ENCODE measurements at regions not wholly inside any gene's neighbourhood (a gene's known extent, or its start where the extent isn't known, plus 50 kb on each side); places are given as distances from the start of the nearest gene placed in this dataset.

DNA sequence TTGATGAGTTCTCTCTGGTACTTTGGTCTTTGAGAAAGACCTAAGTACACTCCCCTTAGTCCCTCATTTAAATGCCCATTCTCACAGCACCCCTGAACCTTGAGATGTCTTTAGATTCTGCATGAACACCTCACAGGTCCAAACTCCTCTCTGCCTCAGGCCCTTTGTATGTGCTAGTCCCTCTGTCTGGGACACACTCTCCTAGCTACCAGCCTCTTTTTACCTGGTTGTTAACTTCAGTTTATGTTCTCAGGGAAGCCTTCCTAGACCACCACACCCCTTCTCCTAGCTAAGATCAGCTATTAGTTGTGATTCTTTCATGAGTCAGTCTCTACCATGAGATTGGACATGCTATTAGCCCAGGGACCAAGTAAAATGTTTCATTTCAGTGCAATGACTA, 86.4 kb downstream of the PLCE1 start:
- Histone ChIP-seq H3K27me3 (ENCODE audit: insufficient read depth, poor library complexity, severe bottlenecking) (no peaks in the 10 kb centered on the region), H3K27ac (replicated peaks) (no peak overlapping the region), H3K4me3 (replicated peaks; ENCODE audit: insufficient read depth, low read length) (no peak overlapping the region)
- TF ChIP-seq, protein P1, sequence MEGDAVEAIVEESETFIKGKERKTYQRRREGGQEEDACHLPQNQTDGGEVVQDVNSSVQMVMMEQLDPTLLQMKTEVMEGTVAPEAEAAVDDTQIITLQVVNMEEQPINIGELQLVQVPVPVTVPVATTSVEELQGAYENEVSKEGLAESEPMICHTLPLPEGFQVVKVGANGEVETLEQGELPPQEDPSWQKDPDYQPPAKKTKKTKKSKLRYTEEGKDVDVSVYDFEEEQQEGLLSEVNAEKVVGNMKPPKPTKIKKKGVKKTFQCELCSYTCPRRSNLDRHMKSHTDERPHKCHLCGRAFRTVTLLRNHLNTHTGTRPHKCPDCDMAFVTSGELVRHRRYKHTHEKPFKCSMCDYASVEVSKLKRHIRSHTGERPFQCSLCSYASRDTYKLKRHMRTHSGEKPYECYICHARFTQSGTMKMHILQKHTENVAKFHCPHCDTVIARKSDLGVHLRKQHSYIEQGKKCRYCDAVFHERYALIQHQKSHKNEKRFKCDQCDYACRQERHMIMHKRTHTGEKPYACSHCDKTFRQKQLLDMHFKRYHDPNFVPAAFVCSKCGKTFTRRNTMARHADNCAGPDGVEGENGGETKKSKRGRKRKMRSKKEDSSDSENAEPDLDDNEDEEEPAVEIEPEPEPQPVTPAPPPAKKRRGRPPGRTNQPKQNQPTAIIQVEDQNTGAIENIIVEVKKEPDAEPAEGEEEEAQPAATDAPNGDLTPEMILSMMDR (IDR thresholded peaks at IDR 0.05; ENCODE audit: insufficient read depth, low read length) = no peak
- TF ChIP-seq POLR2AphosphoS5 (IDR thresholded peaks at IDR 0.05; ENCODE audit: low read depth) (no peak), SPI1 (IDR thresholded peaks at IDR 0.05; ENCODE audit: borderline replicate concordance, low read depth) (no peak), GABPA (IDR thresholded peaks at IDR 0.05; ENCODE audit: low read depth) (no peak)
- TF ChIP-seq, protein P2, sequence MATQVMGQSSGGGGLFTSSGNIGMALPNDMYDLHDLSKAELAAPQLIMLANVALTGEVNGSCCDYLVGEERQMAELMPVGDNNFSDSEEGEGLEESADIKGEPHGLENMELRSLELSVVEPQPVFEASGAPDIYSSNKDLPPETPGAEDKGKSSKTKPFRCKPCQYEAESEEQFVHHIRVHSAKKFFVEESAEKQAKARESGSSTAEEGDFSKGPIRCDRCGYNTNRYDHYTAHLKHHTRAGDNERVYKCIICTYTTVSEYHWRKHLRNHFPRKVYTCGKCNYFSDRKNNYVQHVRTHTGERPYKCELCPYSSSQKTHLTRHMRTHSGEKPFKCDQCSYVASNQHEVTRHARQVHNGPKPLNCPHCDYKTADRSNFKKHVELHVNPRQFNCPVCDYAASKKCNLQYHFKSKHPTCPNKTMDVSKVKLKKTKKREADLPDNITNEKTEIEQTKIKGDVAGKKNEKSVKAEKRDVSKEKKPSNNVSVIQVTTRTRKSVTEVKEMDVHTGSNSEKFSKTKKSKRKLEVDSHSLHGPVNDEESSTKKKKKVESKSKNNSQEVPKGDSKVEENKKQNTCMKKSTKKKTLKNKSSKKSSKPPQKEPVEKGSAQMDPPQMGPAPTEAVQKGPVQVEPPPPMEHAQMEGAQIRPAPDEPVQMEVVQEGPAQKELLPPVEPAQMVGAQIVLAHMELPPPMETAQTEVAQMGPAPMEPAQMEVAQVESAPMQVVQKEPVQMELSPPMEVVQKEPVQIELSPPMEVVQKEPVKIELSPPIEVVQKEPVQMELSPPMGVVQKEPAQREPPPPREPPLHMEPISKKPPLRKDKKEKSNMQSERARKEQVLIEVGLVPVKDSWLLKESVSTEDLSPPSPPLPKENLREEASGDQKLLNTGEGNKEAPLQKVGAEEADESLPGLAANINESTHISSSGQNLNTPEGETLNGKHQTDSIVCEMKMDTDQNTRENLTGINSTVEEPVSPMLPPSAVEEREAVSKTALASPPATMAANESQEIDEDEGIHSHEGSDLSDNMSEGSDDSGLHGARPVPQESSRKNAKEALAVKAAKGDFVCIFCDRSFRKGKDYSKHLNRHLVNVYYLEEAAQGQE (IDR thresholded peaks at IDR 0.05; ENCODE audit: insufficient replicate concordance, low read depth) = no peak
- no peak for DNase-seq (ENCODE audit: low read depth in 1 of 2, low spot score in 1 of 2)

DNA sequence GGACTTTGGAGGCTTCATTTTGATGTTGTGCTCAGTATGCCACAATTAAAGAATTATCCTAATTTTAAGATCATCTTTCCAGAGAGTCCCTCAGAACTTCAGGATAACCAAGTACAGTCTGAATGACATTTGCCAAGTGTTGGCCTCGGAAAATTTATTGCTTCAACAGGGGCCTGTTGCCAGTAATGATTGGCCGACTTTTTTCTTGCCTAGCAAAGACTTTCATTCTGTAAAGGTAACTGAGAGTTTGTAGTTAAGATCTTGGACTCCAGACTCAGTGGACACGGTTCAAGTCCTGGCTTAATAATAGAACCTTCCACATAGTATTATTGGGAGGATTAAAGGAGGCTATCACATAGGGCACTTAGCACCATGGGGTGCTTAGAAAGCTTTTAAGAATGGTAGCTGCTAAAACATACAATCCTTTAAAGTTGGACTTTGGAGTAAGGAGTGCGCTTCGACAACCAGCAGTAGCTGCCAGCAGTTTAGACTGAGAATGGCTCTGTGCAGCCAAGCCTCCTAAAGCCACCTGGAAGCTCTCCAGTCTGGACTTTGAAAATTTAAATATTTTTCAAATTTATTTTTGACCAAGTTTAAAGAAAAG, 90.0 kb downstream of the PLCE1 start:
- no peak overlapping the region for H3K27ac ChIP-seq (replicated peaks)
- H3K27me3 ChIP-seq (ENCODE audit: insufficient read depth, poor library complexity, severe bottlenecking) = no peaks in the 10 kb centered on the region
- TF ChIP-seq SPI1 (IDR thresholded peaks at IDR 0.05; ENCODE audit: borderline replicate concordance, low read depth) = no peak
- TF ChIP-seq, protein P2 (IDR thresholded peaks at IDR 0.05; ENCODE audit: insufficient replicate concordance, low read depth) = no peak
- no peak for TF ChIP-seq GABPA (IDR thresholded peaks at IDR 0.05; ENCODE audit: low read depth)
- TF ChIP-seq POLR2AphosphoS5 (IDR thresholded peaks at IDR 0.05; ENCODE audit: low read depth) = no peak
- TF ChIP-seq, protein P1 (IDR thresholded peaks at IDR 0.05; ENCODE audit: insufficient read depth, low read length) = no peak
- no peak overlapping the region for H3K4me3 ChIP-seq (replicated peaks; ENCODE audit: insufficient read depth, low read length)
- no peak for DNase-seq (ENCODE audit: low read depth in 1 of 2, low spot score in 1 of 2)

DNA sequence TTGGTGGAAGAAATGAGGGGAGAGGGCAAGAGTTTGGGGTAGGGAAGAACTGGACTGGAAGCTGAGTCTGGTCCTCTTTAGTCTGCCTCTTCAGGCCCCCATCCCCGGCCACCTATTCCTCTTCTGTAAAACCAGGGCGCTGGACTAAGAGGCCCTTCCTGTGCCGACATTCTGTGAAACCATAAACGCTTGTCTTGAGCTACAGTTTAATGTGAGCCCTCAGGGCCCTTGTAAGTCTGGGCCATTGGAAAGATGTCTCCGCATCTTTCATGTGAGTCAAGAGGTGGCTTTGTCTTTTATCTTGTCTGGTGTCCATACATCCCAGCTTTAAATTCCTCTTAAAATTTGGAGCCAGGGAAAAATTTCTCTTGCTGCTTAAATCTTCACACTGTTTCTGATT, 90.6 kb downstream of the PLCE1 start:
- H3K4me3 ChIP-seq (replicated peaks; ENCODE audit: insufficient read depth, low read length) = no peak overlapping the region
- no peak for DNase-seq (ENCODE audit: low read depth in 1 of 2, low spot score in 1 of 2)
- H3K27ac ChIP-seq (replicated peaks) = no peak overlapping the region
- no peaks in the 10 kb centered on the region for H3K27me3 ChIP-seq (ENCODE audit: insufficient read depth, poor library complexity, severe bottlenecking)
- TF ChIP-seq POLR2AphosphoS5 (IDR thresholded peaks at IDR 0.05; ENCODE audit: low read depth) (no peak), GABPA (IDR thresholded peaks at IDR 0.05; ENCODE audit: low read depth) (no peak), SPI1 (IDR thresholded peaks at IDR 0.05; ENCODE audit: borderline replicate concordance, low read depth) (no peak)
- TF ChIP-seq, protein P1 (IDR thresholded peaks at IDR 0.05; ENCODE audit: insufficient read depth, low read length) = no peak
- TF ChIP-seq, protein P2 (IDR thresholded peaks at IDR 0.05; ENCODE audit: insufficient replicate concordance, low read depth) = no peak
